GM18868 (cell line): ENCODE measurements at regions not wholly inside any gene's neighbourhood (a gene's known extent, or its start where the extent isn't known, plus 50 kb on each side); places are given as distances from the start of the nearest gene placed in this dataset.
"Not testable (repeated sequence)": the region's sequence is repeated elsewhere in the genome, so short reads cannot be mapped to it uniquely, and the experiment has no call there.

Experiments
- ATAC-seq: cut with Tn5 transposase; IDR thresholded peaks from one replicate; pipeline ENCODE4 v1.9.1; 2021; ENCODE audit warnings: mild to moderate bottlenecking, moderate library complexity; ENCODE audit not compliant: unreplicated experiment

- ATAC-seq, result no peak
Observed at GRCh38 chr5:164253764-164254163, 748.3 kb downstream of the MAT2B start.

- no peak for ATAC-seq
Observed at GRCh38 chr5:164255598-164256213, 750.3 kb downstream of the MAT2B start.

- ATAC-seq, result no peak
Observed at GRCh38 chr5:164256351-164256750, 750.9 kb downstream of the MAT2B start.

GRCh38 chr5:164256954-164257353 is 751.5 kb downstream of the MAT2B start:
- ATAC-seq, result no peak

DNA sequence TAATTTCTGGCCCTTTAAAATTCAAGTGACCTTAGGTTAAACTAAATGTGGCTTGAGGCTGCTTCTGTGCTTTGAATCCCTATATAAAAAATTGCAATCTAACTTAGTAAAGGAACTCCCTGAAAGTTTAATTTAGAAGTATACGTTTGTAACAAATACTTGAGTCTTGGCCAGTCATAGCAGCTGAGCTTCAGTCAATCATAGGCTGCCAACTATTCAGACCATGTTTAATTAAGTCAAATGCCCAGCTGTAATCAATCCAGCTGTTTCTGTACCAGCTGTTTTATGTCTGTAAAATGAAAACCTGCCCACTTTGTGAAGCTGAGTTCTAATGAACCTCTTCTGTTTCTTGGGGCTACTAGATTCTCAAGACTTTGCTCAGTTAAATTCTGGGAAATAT is 760.1 kb downstream of the MAT2B start:
- ATAC-seq, result no peak

DNA sequence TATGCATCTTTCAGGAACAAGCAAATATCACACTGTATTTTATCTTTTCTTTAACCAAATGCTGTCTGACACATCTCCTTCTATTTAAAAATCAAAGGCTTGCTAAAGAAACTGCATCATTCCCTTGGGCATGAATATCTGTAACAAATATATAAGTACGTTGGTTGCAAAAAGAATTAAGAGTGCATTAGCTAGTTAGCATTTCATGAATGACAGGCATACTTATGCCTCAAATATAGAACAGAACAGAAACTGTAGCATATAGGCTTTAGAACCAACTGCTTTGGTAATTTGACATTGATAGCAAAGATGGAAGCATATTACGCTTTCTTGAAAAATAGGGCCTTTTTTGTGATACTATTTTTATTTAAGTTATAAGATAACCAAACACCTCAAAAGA is 761.2 kb downstream of the MAT2B start:
- no peak for ATAC-seq

GRCh38 chr5:164277720-164278119 is 772.3 kb downstream of the MAT2B start:
- peak; percentile 68 for ATAC-seq

DNA sequence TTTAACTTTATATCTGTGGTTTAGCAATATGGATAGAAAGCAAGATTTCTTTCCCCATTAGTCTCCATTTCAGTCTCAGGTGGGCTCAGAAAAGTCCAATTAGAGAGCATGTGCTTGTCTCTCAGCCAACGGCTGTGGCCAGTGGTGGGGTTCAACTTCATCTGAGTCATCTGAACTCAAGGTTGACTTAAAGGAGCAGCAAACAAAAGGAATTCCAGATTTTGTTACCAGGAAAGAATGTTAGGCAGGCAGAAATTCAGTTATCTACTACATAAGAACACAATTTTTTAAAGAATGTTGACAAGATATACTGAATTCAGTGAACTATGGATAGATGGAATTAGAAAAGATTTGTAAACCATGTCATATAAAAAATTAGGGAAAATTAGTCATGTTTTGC is 784.1 kb downstream of the MAT2B start:
- no peak for ATAC-seq

DNA sequence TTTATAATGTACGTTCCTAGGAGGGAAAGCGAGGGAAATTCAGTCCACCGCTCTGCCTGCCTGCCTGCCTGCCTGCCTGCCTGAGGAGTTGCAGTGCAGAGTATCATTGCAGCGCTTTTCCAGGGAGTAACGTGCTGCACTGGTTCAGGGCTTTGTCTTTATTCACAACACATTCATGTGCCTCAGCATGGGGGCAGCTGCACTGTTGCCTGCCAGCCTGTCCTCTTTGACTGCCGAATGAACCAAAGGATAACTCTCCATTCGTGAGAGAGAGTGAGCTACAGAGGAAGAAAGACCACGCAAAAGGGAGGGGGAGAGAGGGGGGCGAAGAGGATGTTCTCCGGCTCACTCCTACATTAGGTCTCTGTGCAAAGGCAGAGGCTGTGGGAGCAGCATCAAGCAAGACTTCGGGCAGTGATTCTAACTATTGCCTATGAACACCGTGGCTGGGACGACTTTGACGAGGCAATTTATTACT is 791.2 kb downstream of the MAT2B start:
- ATAC-seq, result no peak

- no peak for ATAC-seq
Observed at GRCh38 chr5:164298165-164298564, 792.7 kb downstream of the MAT2B start.

GRCh38 chr5:164300295-164300694 is 794.9 kb downstream of the MAT2B start:
- no peak for ATAC-seq

- no peak for ATAC-seq
Observed at GRCh38 chr5:164301136-164301535, 795.7 kb downstream of the MAT2B start.

DNA sequence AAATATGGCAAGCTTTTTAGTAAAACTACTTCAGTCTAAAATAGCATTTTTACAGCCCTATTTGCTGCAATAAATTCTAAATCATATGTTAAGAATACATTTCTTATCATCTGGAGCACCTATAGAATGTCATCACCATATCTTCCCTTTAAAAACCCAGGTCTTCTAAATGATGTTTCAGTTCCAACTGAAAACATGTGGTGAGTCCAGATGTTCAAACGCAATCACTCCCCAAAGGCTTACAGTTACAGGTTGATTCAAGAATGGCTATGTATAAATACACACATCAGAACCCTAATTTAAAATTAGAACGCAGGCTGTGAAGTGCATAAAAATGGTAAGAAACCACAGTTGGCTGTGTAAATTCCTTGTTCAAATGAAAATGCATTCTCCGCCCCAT is 796.3 kb downstream of the MAT2B start:
- no peak for ATAC-seq

DNA sequence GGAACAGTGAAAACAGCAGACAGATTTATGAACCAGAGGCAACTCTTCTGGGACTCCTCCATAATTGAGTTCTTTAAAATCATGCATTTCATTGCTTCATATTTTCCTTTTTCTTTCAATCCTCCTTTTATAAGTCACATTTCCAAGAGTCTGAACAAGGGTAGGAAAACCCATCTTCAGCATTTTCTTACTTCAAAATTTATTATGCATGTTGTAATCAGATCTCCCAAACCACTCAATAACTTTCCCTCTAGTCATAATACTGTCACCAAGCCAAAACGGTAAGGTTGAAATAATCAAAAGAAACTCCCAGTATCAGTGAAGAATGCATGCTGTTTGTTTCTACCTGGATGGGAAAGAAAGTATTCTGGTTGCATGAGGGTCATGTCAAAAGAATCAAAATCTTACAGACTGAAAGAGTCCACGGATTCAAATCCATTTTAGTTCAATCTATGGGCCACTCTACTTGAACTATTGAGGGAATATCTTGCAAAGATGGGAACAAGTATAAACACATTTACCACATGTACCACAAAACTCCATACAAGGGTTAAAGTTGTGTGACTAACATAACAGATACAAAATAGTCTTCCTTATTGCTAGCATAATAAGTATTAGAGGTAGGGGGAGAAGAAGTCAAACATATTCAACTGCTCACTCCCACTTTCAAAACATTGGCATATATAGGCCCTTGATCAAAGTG is 797.3 kb downstream of the MAT2B start:
- no peak for ATAC-seq

- no peak for ATAC-seq
Observed at GRCh38 chr5:164303646-164304215, 798.3 kb downstream of the MAT2B start.

DNA sequence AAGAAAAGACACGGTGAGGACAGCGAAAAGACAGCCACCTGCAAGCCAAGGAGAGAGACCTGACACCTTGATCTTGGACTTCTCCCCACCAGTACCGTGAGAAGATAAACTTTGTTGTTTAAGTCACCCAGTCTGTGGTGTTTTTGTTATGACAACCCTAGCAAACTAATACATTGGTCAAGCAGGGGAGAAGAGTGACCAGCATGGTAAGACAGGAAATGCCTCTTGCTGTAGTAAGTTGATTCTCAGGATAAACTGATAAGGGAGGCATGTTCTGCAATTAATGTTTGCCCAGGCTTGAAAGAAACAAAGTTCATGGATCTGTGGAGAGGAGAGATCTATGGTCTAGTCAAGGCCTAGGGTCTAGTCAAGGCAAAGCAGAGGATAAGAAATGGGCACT is 801.2 kb downstream of the MAT2B start:
- no peak for ATAC-seq

DNA sequence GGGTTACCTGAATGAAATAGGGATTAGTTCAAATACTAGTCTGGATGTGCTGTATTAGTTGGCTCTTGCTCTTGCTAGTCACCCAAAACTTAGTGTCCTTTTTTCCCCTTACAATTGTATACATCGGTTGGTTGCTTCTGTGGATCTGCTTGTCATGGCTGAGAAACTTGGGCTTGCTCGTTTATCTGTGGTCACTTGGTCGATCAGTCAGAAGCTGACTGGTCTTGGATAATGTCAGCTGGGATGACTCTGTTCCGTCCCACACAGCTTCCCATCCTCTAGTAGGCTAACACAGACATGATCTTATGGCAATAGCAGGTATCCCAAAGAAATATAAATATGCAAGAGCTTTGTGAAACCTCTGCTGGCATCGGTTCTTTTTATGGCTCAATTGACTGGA is 807.4 kb downstream of the MAT2B start:
- ATAC-seq, result no peak

GRCh38 chr5:164317676-164318075 is 812.3 kb downstream of the MAT2B start:
- no peak for ATAC-seq

- no peak for ATAC-seq
Observed at GRCh38 chr5:164319161-164319560, 813.7 kb downstream of the MAT2B start.

DNA sequence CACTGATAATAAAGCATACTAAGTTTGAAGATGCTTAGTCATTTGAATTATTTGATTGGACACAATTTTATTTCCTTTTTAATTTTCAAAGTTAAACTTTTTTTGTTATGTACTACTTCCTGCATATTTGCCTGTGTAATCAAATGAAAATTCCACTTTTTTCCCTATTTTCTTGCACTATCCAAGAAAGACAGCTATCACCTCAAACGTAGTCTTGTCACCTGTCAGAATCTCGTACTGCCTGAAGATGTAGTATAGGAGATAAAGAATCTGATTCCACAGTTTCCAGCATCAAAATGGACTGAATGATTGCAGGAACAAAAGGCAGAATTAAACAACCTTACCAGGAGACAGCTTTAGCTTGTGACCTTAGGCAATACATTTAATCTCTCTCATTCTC is 818.8 kb downstream of the MAT2B start:
- no peak for ATAC-seq

DNA sequence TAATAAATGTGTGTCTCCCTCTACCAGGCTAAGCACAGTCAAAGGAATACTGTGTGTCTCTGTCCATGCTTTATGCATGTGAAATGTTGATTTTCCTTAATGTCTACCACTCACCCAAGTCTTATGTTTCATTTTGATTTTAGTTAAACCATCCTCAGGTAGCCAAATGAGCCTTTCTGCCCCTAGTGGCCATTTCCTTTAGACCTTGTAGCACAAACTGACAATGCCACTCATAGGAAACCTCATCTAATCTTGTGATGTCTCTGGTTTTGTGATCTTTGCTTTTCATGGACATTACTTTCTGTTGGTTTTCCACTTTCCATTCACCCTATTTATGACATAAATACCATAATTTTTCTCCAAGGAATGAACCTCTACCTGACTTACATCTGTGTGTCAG is 820.8 kb downstream of the MAT2B start:
- ATAC-seq, result no peak

- not testable (repeated sequence) for ATAC-seq
Observed at GRCh38 chr5:164327166-164327565, 821.7 kb downstream of the MAT2B start.
